ENCODE measurements at regions not wholly inside any gene's neighbourhood (a gene's known extent, or its start where the extent isn't known, plus 50 kb on each side); places are given as distances from the start of the nearest gene placed in this dataset.
"Not testable (repeated sequence)": the region's sequence is repeated elsewhere in the genome, so short reads cannot be mapped to it uniquely, and the experiment has no call there.

DNA sequence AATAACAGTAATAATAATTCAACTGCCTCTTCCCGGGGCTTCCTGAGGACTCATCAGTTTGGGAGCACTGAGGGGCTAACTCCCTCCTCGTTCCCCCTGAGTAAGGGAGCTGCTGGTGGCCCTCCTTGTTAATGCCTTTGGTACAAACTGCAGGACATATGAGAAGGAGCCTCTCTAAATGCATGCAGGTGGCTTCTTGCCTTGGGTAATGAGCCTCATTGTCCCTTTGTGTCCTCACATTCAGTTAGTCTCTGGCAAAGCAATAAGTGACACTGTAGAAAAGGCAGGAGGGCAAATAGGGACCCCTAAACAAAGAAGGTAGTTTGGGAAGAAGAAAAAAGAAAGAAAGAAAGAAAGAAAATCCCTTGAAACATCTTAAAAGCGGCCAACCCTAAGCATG, 95.4 kb upstream of the ERCC6L2 start:
- Mint-ChIP-seq H3K9me3 (no peaks in the 10 kb centered on the region; a peak in 1 of 5 replicates), H3K4me3 (no peak overlapping the region), H3K36me3 (ENCODE audit: insufficient read depth in 1 of 3, low read depth in 3 of 3) (no peaks in the 10 kb centered on the region), H3K4me1 (peaks cover 2% of the 10 kb centered on the region in 2 experiments; a peak in 2 of 4 replicates), H3K27ac (no peak overlapping the region), H3K27me3 (ENCODE audit: low read depth) (peaks cover 4% of the 10 kb centered on the region; the same call in 1 of the 2 replicates)
- Histone ChIP-seq H3K9ac (ENCODE audit: extremely low read depth, insufficient read length, low read length) (no peak overlapping the region), H3K9me3 (ENCODE audit: control insufficient read depth, low read depth, low read length) (no peaks in the 10 kb centered on the region), H3K18ac (ENCODE audit: insufficient read length, low read depth, low read length) (no peak overlapping the region), H2BK120ac (ENCODE audit: low read depth, low read length, poor library complexity, severe bottlenecking) (no peak overlapping the region), H4K20me1 (ENCODE audit: control insufficient read depth, insufficient read depth, insufficient read length) (no peaks in the 10 kb centered on the region), H2BK20ac (ENCODE audit: low read depth, low read length, poor library complexity, severe bottlenecking) (no peak overlapping the region), H3K23me2 (ENCODE audit: insufficient read length, low read depth, low read length, poor library complexity, severe bottlenecking) (no peaks in the 10 kb centered on the region), H3K79me1 (ENCODE audit: insufficient read depth, low read depth, low read length, poor library complexity, severe bottlenecking) (no peaks in the 10 kb centered on the region), H3T11ph (ENCODE audit: low read length) (no peak overlapping the region), H3K56ac (ENCODE audit: insufficient read length, low read depth, low read length) (no peak overlapping the region), H3K23ac (ENCODE audit: insufficient read length, low read depth, low read length) (no peak overlapping the region), H4K5ac (ENCODE audit: insufficient read length, low read depth, low read length) (no peak overlapping the region), H3K4me2 (ENCODE audit: insufficient read depth, insufficient read length, low read length) (no peak overlapping the region), H2BK5ac (ENCODE audit: insufficient read length, low read length) (no peak overlapping the region), H2AFZ (ENCODE audit: low read length) (no peak overlapping the region), H3K79me2 (ENCODE audit: insufficient read depth, low read length) (no peaks in the 10 kb centered on the region), H2BK12ac (ENCODE audit: insufficient read length, low read depth, low read length) (no peak overlapping the region), H3K27me3 (ENCODE audit: insufficient read depth, low read length) (no peaks in the 10 kb centered on the region), H2AK5ac (ENCODE audit: insufficient read length, low read length) (no peak overlapping the region), H3K4me1 (ENCODE audit: insufficient read depth, low read length) (no peaks in the 10 kb centered on the region), H4K91ac (ENCODE audit: insufficient read length, low read depth, low read length) (no peak overlapping the region), H3K27ac (ENCODE audit: insufficient read length, low read depth, low read length) (no peak overlapping the region), H3K14ac (ENCODE audit: insufficient read depth, low read length) (no peak overlapping the region), H2BK15ac (ENCODE audit: low read depth, low read length) (no peak overlapping the region), H4K8ac (replicated peaks; ENCODE audit: insufficient read length, low read depth, low read length) (no peak overlapping the region), H3K4ac (ENCODE audit: low read depth, low read length) (no peak overlapping the region)
- TF ChIP-seq, protein P1, sequence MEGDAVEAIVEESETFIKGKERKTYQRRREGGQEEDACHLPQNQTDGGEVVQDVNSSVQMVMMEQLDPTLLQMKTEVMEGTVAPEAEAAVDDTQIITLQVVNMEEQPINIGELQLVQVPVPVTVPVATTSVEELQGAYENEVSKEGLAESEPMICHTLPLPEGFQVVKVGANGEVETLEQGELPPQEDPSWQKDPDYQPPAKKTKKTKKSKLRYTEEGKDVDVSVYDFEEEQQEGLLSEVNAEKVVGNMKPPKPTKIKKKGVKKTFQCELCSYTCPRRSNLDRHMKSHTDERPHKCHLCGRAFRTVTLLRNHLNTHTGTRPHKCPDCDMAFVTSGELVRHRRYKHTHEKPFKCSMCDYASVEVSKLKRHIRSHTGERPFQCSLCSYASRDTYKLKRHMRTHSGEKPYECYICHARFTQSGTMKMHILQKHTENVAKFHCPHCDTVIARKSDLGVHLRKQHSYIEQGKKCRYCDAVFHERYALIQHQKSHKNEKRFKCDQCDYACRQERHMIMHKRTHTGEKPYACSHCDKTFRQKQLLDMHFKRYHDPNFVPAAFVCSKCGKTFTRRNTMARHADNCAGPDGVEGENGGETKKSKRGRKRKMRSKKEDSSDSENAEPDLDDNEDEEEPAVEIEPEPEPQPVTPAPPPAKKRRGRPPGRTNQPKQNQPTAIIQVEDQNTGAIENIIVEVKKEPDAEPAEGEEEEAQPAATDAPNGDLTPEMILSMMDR (conservative IDR thresholded peaks at IDR 0.05) = no peak
- WGBS (ENCODE audit: extremely low coverage, insufficient read length, low lambda C conversion rate) = no CpG with 5 or more reads among the region's 3 CpGs
- no peak for DNase-seq

- H3K4me3 Mint-ChIP-seq; H3K23me2 ChIP-seq (ENCODE audit: insufficient read length, low read depth, low read length, poor library complexity, severe bottlenecking); H3K79me1 ChIP-seq (ENCODE audit: insufficient read depth, low read depth, low read length, poor library complexity, severe bottlenecking); H3K14ac ChIP-seq (ENCODE audit: insufficient read depth, low read length); H3K18ac ChIP-seq (ENCODE audit: insufficient read length, low read depth, low read length); H3K9me3 ChIP-seq (ENCODE audit: control insufficient read depth, low read depth, low read length); H4K8ac ChIP-seq (replicated peaks; ENCODE audit: insufficient read length, low read depth, low read length); DNase-seq; H3K27me3 Mint-ChIP-seq (ENCODE audit: low read depth); H2AFZ ChIP-seq (ENCODE audit: low read length); H3K4me1 ChIP-seq (ENCODE audit: insufficient read depth, low read length); H2BK5ac ChIP-seq (ENCODE audit: insufficient read length, low read length); H3K9ac ChIP-seq (ENCODE audit: extremely low read depth, insufficient read length, low read length); H3K27ac Mint-ChIP-seq; H3K27me3 ChIP-seq (ENCODE audit: insufficient read depth, low read length); H3K4me1 Mint-ChIP-seq; H3K56ac ChIP-seq (ENCODE audit: insufficient read length, low read depth, low read length); H3K4ac ChIP-seq (ENCODE audit: low read depth, low read length); H2AK5ac ChIP-seq (ENCODE audit: insufficient read length, low read length); H3K36me3 Mint-ChIP-seq (ENCODE audit: insufficient read depth in 1 of 3, low read depth in 3 of 3); H3K4me2 ChIP-seq (ENCODE audit: insufficient read depth, insufficient read length, low read length); H2BK12ac ChIP-seq (ENCODE audit: insufficient read length, low read depth, low read length); H3T11ph ChIP-seq (ENCODE audit: low read length); H3K23ac ChIP-seq (ENCODE audit: insufficient read length, low read depth, low read length); H2BK20ac ChIP-seq (ENCODE audit: low read depth, low read length, poor library complexity, severe bottlenecking); H3K79me2 ChIP-seq (ENCODE audit: insufficient read depth, low read length); H2BK15ac ChIP-seq (ENCODE audit: low read depth, low read length); H4K20me1 ChIP-seq (ENCODE audit: control insufficient read depth, insufficient read depth, insufficient read length); H4K5ac ChIP-seq (ENCODE audit: insufficient read length, low read depth, low read length); H3K27ac ChIP-seq (ENCODE audit: insufficient read length, low read depth, low read length); H4K91ac ChIP-seq (ENCODE audit: insufficient read length, low read depth, low read length); H2BK120ac ChIP-seq (ENCODE audit: low read depth, low read length, poor library complexity, severe bottlenecking); H3K9me3 Mint-ChIP-seq: not testable (repeated sequence)
- WGBS (ENCODE audit: extremely low coverage, insufficient read length, low lambda C conversion rate) = no CpG with 5 or more reads among the region's 7 CpGs
Observed at GRCh38 chr9:95779597-95779996, 95.9 kb upstream of the ERCC6L2 start.

All from H9 (cell line).